GM18505 (cell line): ENCODE measurements at regions not wholly inside any gene's neighbourhood (a gene's known extent, or its start where the extent isn't known, plus 50 kb on each side); places are given as distances from the start of the nearest gene placed in this dataset.

ENCODE experiments used
- ATAC-seq: cut with Tn5 transposase; IDR thresholded peaks from one replicate; pipeline ENCODE4 v1.9.1; 2021; ENCODE audit not compliant: unreplicated experiment
- POLR2A ChIP-seq: IDR thresholded peaks from 4 replicates; pipeline ENCODE4 v1.6.1; 2011; ENCODE audit warnings: borderline replicate concordance; ENCODE audit not compliant: insufficient read depth, insufficient read length; ENCODE audit errors: extremely low read depth

DNA sequence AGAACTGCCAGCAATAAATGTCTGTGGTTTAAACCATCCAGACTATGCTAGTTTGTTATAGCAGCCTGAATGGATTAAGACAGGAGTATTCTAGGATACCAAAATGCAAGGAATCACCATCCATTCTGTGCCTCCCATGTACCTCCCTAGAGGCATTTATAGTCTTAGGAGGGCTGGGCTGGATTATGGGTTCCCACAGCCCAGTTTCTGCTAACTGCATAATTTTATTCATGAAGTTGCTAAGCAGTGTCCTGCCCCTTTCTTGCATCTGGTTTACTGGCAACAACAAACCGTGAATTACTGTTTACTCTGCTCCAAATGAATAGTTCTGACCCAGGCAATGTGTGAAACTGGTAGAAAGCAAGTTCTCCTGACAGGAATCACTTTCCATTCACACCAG lies 67.1 kb upstream of the PRKX start:
- ATAC-seq: no peak
- no peak for TF ChIP-seq POLR2A

DNA sequence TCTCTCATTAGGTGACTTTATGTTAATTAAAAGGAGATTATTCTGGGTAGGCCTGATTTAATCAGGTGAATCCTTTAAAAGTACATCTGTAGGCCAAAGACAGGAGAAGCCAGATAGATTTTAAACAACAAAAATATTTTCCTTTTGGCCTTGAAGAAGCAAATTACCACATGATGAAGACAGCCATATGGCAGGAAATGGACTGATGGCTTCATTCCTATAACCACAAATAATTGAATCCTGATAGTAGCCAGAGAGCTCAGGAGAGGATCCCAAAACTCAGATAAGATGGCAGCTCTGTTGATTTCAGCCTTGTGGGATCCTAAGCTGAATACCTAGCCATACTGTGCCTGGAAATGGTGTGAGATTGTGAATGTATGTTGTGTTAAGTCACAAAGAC lies 66.1 kb upstream of the PRKX start:
- TF ChIP-seq POLR2A: no peak
- no peak for ATAC-seq

DNA sequence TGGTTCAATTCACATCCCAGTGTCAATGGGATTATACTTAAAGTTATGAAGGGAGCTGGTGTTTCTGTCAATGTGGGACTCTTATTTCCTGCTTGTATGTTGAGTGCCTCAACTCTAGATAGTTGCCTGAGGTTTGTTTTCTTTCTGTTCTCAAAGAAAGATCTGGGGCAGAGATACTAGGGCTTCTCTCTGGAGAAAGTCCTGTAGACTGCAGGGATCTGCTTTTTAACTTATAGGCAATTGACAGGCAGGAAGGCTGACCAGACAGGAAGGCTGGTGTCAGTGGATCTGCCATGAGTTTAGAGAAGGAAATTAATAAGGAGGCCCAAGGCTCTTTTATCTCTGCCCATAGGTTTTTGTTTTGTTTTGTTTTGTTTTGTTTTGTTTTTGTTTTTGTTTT lies 64.0 kb upstream of the PRKX start:
- no peak for TF ChIP-seq POLR2A
- no peak for ATAC-seq

DNA sequence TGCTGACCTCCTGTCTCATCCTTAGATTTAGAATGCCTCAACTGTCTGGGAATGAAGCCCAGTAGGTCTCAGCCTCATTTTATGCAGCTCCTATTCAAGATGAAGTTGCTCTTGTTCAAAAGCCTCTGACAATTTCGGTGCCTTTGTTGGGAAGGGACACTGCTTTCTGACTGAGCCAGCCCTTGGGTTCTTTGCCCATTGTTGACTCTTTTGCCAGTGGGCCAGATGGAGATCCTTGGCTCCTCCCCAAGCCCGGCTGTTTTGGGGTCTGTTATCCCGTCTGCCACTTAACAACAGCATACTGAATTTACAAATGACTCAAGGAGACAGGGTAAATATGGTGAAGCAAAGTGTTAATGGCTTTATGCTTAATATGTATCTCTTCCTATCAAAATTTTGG lies 58.3 kb upstream of the PRKX start:
- no peak for TF ChIP-seq POLR2A
- ATAC-seq: no peak

DNA sequence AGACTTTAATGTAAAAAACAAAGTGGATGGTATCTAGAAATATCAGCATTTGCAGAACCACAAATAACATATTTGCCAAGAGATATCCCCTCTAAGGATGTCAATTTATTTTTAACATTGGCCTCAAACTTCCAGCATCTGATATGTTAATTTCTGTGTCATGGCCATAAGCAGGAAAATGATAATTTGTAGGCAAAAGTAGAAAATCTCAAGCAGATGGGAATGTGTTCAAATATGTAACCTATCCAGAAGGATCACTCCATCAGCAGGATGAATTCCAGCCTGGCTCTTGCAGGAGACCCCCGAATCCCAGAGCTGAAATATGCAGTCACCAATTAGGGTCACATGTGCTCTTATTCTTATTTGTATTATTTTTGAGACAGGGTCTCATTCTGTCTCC lies 55.4 kb upstream of the PRKX start:
- no peak for TF ChIP-seq POLR2A
- no peak for ATAC-seq
